MM.1S (cell line): ENCODE measurements at regions not wholly inside any gene's neighbourhood (a gene's known extent, or its start where the extent isn't known, plus 50 kb on each side); places are given as distances from the start of the nearest gene placed in this dataset.

Source experiments
- EZH2 ChIP-seq: fragments of 300-600 bp; sonication (generic); optimal IDR thresholded peaks from 2 replicates; pipeline ENCODE3; 2017; ENCODE audit warnings: low read depth, mild to moderate bottlenecking, antibody characterized with exemption, low read length, mixed read lengths
- EZH2phosphoT487 ChIP-seq: fragments of 300-600 bp; sonication (generic); IDR thresholded peaks from 2 replicates; pipeline ENCODE4 v1.6.1; 2018; ENCODE audit warnings: antibody characterized with exemption, low read length
- TF ChIP-seq, protein P1 (sequence below): fragments of 300-600 bp; sonication (generic); IDR thresholded peaks from 2 replicates; pipeline ENCODE4 v1.5.1; 2016; ENCODE audit warnings: antibody characterized with exemption, low read length, mixed read lengths

DNA sequence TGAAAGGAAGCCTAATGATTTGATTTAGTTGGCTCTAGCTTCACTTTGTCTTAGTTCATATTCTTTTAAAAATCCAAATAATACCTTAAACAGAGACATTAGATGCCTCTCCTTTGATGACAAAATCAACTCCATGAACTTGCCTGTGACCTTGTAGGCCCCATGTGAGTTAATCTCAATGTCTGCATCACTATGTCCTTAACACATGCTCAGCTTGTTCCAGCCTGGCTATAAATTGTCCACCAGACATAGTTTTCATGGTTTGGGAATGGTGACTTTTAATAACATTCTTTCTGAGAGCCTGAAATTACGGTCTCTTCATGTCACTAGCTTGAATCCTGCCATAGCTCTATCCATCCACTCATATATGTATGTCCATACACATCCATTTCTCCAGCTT, 656.3 kb upstream of the IGFBP3 start:
- TF ChIP-seq EZH2 (no peak), EZH2phosphoT487 (no peak)
- TF ChIP-seq, protein P1, sequence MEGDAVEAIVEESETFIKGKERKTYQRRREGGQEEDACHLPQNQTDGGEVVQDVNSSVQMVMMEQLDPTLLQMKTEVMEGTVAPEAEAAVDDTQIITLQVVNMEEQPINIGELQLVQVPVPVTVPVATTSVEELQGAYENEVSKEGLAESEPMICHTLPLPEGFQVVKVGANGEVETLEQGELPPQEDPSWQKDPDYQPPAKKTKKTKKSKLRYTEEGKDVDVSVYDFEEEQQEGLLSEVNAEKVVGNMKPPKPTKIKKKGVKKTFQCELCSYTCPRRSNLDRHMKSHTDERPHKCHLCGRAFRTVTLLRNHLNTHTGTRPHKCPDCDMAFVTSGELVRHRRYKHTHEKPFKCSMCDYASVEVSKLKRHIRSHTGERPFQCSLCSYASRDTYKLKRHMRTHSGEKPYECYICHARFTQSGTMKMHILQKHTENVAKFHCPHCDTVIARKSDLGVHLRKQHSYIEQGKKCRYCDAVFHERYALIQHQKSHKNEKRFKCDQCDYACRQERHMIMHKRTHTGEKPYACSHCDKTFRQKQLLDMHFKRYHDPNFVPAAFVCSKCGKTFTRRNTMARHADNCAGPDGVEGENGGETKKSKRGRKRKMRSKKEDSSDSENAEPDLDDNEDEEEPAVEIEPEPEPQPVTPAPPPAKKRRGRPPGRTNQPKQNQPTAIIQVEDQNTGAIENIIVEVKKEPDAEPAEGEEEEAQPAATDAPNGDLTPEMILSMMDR, result no peak
